ENCODE measurements at regions not wholly inside any gene's neighbourhood (a gene's known extent, or its start where the extent isn't known, plus 50 kb on each side); places are given as distances from the start of the nearest gene placed in this dataset.

- TF ChIP-seq CBX8 (IDR thresholded peaks at IDR 0.05; ENCODE audit: borderline replicate concordance, low read depth, low read length) (no peak), BRCA1 (IDR thresholded peaks at IDR 0.05; ENCODE audit: low read depth, low read length) (no peak), USF2 (IDR thresholded peaks at IDR 0.05; ENCODE audit: low read length) (no peak), JUN (IDR thresholded peaks at IDR 0.05; ENCODE audit: low read depth, low read length) (no peak), NANOG (IDR thresholded peaks at IDR 0.05; ENCODE audit: insufficient read depth, low read depth, low read length, poor library complexity, severe bottlenecking) (no peak)
- H3K23me2 ChIP-seq (ENCODE audit: low read depth, low read length): no peaks in the 10 kb centered on the region
- H3K79me2 ChIP-seq (ENCODE audit: control insufficient read depth in 1 of 2, insufficient read depth in 2 of 2, low read length in 2 of 2): no peaks in the 10 kb centered on the region
- no peak overlapping the region for H4K91ac ChIP-seq (replicated peaks; ENCODE audit: insufficient read length, low read length)
- no peak overlapping the region for H4K8ac ChIP-seq (ENCODE audit: extremely low read depth, insufficient read depth, low read length)
- H3K56ac ChIP-seq (replicated peaks; ENCODE audit: insufficient read length, low read depth, low read length): no peak overlapping the region
- H3K23ac ChIP-seq (ENCODE audit: insufficient read length): no peak overlapping the region
- DNase-seq (ENCODE audit: low read depth in 1 of 2, low spot score in 2 of 2): no peak
- H3K4me2 ChIP-seq (ENCODE audit: insufficient read depth in 1 of 2, low read depth in 2 of 2, low read length in 2 of 2): no peak overlapping the region
- 91% methylated on average over 3 of the region's 3 CpGs; no CpG with 5 or more reads in 1 of the 2 experiments for WGBS, 2 experiments (ENCODE audit: extremely low coverage in 1 of 2, insufficient coverage in 1 of 2, insufficient read length in 1 of 2, insufficient replicate concordance in 2 of 2, low coverage in 1 of 2, low lambda C conversion rate in 2 of 2, missing lambda C conversion rate in 1 of 2)
- H3K4me3 ChIP-seq (ENCODE audit: extremely low read depth in 1 of 4, insufficient read depth in 2 of 4, low read depth in 3 of 4, low read length in 4 of 4): no peak overlapping the region
- H3K27me3 ChIP-seq (replicated peaks in 1 of 4; ENCODE audit: control insufficient read depth in 3 of 4, extremely low read depth in 1 of 4, insufficient read depth in 3 of 4, low read length in 3 of 4): no peaks in the 10 kb centered on the region
- H3K14ac ChIP-seq (ENCODE audit: insufficient read length): no peak overlapping the region
- POLR2A ChIA-PET (ENCODE audit: partially characterized antibody): no interaction called here
- H2BK20ac ChIP-seq (ENCODE audit: low read length): no peak overlapping the region
- no peak overlapping the region for H2BK15ac ChIP-seq (ENCODE audit: low read length)
- no peaks in the 10 kb centered on the region for H4K20me1 ChIP-seq (replicated peaks in 1 of 2; ENCODE audit: control insufficient read depth in 1 of 2, insufficient read depth in 2 of 2, low read length in 2 of 2)
- H2AFZ ChIP-seq (ENCODE audit: low read length): no peak overlapping the region
- no peak overlapping the region for H3K9ac ChIP-seq (replicated peaks in 1 of 4; ENCODE audit: extremely low read depth in 1 of 4, low read depth in 3 of 4, low read length in 3 of 4)
- no peak for FAIRE-seq
- H3K79me1 ChIP-seq (ENCODE audit: low read depth, low read length): no peaks in the 10 kb centered on the region
- no peak overlapping the region for H2BK120ac ChIP-seq (replicated peaks; ENCODE audit: low read depth, low read length)
- no peak overlapping the region for H3K18ac ChIP-seq (ENCODE audit: extremely low read depth, low read length)
- CTCF ChIA-PET (ENCODE audit: partially characterized antibody): interaction anchor here (0.9 to 1.1 kb wide), 3 partner anchors 15 to 76 kb away, joined by 3 to 5 read pairs (median 3); no protein-coding TSS in a partner anchor
- no peak overlapping the region for H4K5ac ChIP-seq (ENCODE audit: insufficient read length, low read depth, low read length)
- no peak overlapping the region for H2BK5ac ChIP-seq (ENCODE audit: low read depth, low read length)
- no peaks in the 10 kb centered on the region for H3K36me3 ChIP-seq (ENCODE audit: control insufficient read depth in 2 of 4, insufficient read depth in 4 of 4, low read length in 3 of 4)
- H3K4me1 ChIP-seq (replicated peaks in 1 of 4; ENCODE audit: control insufficient read depth in 3 of 4, insufficient read depth in 4 of 4, low read length in 3 of 4): peaks cover 0 to 5% (median 0%) of the 10 kb centered on the region in 4 experiments; a peak in 1 of 7 replicates
- no peak overlapping the region for H2BK12ac ChIP-seq (ENCODE audit: low read depth, low read length)
- no peak overlapping the region for H2AK5ac ChIP-seq (ENCODE audit: low read depth, low read length)
- no peak overlapping the region for H3K27ac ChIP-seq (ENCODE audit: low read depth, low read length)
- no peak overlapping the region for H3K4ac ChIP-seq (replicated peaks; ENCODE audit: insufficient read length, low read depth, low read length)
- no peaks in the 10 kb centered on the region for H3K9me3 ChIP-seq (ENCODE audit: insufficient read depth in 2 of 2, low read depth in 1 of 2, low read length in 1 of 2)
These were observed 126.6 kb upstream of the BET1 start for GRCh38 chr7:94130716-94131115.

Measured in H1 (cell line).